ENCODE measurements at regions not wholly inside any gene's neighbourhood (a gene's known extent, or its start where the extent isn't known, plus 50 kb on each side); places are given as distances from the start of the nearest gene placed in this dataset.

GRCh38 chr7:51645255-51645654, 328.6 kb upstream of the COBL start:
- TF ChIP-seq, protein P1, sequence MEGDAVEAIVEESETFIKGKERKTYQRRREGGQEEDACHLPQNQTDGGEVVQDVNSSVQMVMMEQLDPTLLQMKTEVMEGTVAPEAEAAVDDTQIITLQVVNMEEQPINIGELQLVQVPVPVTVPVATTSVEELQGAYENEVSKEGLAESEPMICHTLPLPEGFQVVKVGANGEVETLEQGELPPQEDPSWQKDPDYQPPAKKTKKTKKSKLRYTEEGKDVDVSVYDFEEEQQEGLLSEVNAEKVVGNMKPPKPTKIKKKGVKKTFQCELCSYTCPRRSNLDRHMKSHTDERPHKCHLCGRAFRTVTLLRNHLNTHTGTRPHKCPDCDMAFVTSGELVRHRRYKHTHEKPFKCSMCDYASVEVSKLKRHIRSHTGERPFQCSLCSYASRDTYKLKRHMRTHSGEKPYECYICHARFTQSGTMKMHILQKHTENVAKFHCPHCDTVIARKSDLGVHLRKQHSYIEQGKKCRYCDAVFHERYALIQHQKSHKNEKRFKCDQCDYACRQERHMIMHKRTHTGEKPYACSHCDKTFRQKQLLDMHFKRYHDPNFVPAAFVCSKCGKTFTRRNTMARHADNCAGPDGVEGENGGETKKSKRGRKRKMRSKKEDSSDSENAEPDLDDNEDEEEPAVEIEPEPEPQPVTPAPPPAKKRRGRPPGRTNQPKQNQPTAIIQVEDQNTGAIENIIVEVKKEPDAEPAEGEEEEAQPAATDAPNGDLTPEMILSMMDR (conservative IDR thresholded peaks at IDR 0.05 in 1 of 2, IDR thresholded peaks at IDR 0.05 in 1 of 2; ENCODE audit: extremely low read depth in 1 of 2, insufficient read depth in 1 of 2, low read depth in 1 of 2, low read length in 2 of 2), result no peak
- no peak for TF ChIP-seq EZH2 (IDR thresholded peaks at IDR 0.05; ENCODE audit: borderline replicate concordance, low read length)

Measured in mammary epithelial cell (primary cell).